AG09319 (cell line): ENCODE measurements at regions not wholly inside any gene's neighbourhood (a gene's known extent, or its start where the extent isn't known, plus 50 kb on each side); places are given as distances from the start of the nearest gene placed in this dataset.
"Not testable (repeated sequence)": the region's sequence is repeated elsewhere in the genome, so short reads cannot be mapped to it uniquely, and the experiment has no call there.

Experiments used
- DNase-seq: peaks from one replicate; pipeline ENCODE4 v3.0.0-alpha.2; 2010; ENCODE audit warnings: low read depth; ENCODE audit errors: extremely low read depth
- CTCF ChIP-seq: IDR thresholded peaks from 2 replicates; pipeline ENCODE4 v1.5.1; 2011; ENCODE audit warnings: low read depth, mild to moderate bottlenecking, inconsistent platforms, low read length, moderate library complexity

DNA sequence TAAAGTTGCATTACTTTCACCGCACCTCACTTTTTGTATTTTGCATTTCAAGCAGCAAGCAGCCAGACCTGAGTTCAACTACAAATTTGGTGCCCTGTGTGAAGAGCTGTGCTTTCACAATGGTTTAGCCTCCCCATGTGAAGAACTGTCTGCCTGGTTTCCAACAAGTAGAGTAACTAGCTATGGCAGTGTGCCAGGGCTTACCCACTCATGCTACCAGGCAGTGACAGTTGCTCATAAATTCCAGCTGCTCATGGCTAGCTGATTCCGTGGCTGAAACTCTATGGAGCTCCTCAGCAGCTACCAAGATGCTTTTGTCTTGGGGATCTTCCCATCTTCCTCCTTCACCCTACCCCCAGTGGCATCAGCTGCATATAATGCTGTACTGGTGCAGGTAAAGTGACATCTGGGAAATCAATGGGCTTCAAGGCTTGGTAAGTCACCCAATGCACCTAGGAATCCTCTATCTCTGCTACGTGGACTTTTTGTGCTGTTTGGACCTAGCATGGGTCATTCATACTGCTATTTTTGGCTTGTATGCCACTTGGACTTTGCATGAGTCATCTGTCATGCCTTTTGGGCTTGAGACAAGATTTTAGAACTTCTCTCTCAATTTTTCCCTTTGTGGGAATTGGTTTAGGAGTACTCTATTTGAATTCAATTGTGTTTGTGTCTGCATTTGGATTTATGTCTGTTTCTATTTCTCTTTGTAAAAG is 176.5 kb upstream of the GJE1 start:
- no peak for DNase-seq
- no peak for TF ChIP-seq CTCF

GRCh38 chr6:141953072-141953471 is 179.7 kb upstream of the GJE1 start:
- no peak for DNase-seq
- TF ChIP-seq CTCF = no peak

- TF ChIP-seq CTCF = no peak
Observed at GRCh38 chr6:141946502-141946901, 186.2 kb upstream of the GJE1 start.

GRCh38 chr6:141938664-141939063 is 194.1 kb upstream of the GJE1 start:
- DNase-seq = no peak
- TF ChIP-seq CTCF = no peak

More at GRCh38 chr6:141946502-141946901, 186.2 kb upstream of the GJE1 start:
- no peak for DNase-seq

- DNase-seq = no peak
- TF ChIP-seq CTCF = no peak
Observed at GRCh38 chr6:141932685-141933084, 200.0 kb upstream of the GJE1 start.

DNA sequence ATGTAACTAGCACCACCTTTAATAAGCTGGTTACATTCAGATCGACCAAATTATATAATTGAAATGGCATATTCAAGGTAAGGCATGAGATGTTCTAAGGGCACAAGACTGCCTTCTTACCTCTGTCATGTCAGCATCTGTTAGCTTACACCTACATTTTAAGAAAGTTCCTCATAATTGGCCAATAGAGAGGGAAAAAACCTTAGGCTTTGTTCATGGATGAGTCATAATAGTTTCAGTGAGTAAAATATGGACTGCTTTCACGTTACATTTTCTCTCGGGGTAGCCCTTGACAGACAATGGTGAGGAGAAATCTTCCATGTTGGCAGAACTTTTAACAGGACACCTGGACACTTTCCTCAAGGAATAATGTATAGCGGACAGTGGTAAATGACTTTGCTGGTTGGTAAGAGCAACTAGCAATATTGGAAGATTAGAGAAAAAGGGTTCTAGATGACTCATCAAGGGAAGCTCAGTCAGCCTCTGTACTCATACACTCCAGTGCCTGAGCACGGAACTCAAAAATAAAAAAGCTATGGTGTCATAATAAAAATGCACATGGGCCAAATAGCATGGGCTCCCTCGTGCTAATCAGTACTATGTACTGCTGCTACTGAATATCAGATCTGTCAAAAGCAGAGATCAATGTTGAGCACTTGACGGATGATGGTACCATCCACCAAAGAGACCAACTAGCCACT is 206.4 kb upstream of the GJE1 start:
- DNase-seq = not testable (repeated sequence)

DNA sequence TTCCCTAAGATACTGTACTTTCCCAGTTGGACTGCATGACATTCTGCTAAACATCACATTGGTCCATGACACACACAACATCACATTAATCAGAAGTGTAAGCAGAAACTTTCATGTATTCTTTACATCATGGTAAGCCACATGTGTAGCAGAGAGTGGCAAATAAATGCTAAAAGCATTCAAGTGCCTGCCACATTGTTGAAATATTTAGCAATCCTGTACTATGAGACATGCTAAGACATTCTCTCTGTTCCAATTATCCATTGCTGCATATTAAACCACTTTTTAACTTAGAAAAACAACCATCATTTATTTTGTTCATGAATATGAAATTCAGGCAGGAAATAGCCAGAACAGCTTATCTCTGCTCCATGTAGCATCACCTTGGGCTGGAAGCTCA is 207.7 kb upstream of the GJE1 start:
- DNase-seq = no peak
- TF ChIP-seq CTCF = no peak
